Skin epidermis (tissue), 12 donors: ENCODE measurements at regions not wholly inside any gene's neighbourhood (a gene's known extent, or its start where the extent isn't known, plus 50 kb on each side); places are given as distances from the start of the nearest gene placed in this dataset.

Experiments used
- H3K27ac ChIP-seq, 21 experiments: fragments of 200-600 bp; sonication (generic) in 11 of 21; one replicate each; pipeline ENCODE4 v1.5.0; 2020; ENCODE audit warnings: mild to moderate bottlenecking in 3 of 21, inconsistent platforms in 2 of 21, moderate library complexity in 2 of 21
- H3K4me3 ChIP-seq, 7 experiments: fragments of 200-600 bp; sonication (generic) in 2 of 7; one replicate each; pipeline ENCODE4 v1.5.0; 2020; ENCODE audit warnings: inconsistent platforms in 2 of 7, mild to moderate bottlenecking in 2 of 7, moderate library complexity in 1 of 7

DNA sequence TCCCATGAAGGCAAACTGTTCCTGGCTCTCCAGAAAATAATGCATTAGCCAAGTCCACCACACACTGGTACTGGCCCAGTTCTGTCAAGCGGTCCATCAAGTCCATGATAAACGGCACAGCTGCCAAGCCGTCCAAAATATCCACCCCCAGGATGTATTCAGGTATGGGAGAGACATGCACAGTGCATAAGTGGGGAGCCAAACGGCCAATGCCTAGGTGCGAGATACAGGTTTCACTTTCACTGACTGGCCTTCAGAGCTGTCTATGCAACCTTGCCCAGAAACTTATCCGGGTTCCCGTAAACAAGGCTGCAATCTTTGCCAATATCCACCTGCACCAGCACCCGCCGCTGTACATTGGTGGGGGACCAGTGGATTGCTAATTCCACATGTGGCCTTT lies 795.8 kb downstream of the EFNA5 start:
- no peak overlapping the region for H3K4me3 ChIP-seq
- no peak overlapping the region for H3K27ac ChIP-seq

DNA sequence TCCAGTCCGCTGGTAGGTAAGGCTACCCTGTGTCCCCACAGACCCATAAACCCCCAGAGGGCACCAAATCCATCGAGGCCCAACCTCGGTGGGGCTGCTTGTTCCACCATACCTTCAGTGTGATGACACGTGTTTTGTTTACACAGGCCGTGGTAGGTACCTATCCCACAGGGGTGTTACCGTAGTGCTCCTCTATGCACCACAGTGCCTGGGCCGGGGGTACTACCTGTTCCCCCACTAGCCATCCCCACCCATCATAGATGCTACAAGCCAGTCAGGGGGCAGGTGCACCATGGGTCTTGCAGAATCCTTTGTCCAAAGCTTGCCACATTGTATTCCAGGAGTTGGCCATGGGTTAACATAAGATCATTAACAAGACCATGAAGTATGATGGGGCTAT lies 796.2 kb downstream of the EFNA5 start:
- H3K27ac ChIP-seq = no peak overlapping the region

GRCh38 chr5:106873568-106873967 lies 797.2 kb downstream of the EFNA5 start:
- Histone ChIP-seq H3K4me3 (peak overlapping the region in 1 of 7 experiments; percentile 20), H3K27ac (peak overlapping the region in 1 of 21 experiments; percentile 36)

More for the DNA sequence above, 796.2 kb downstream of the EFNA5 start:
- H3K4me3 ChIP-seq = no peak overlapping the region

DNA sequence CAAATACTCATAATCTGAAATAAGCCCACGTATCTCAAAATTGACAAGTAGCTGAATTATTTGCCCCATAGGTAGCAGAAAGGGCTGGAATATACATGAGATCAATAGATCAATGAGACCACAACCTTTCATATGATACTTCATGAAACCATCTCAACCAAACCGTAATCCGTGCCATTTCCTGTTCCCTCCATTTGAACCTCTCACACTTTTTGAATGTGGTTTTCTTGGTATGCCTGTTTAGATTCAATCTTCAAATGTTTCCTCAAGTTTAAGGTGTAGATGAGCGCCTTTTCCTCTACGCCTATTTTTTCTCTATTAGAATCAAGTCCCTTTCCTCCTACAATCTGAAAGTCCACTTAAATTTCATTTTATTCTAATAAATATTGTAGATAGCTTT lies 805.5 kb downstream of the EFNA5 start:
- H3K27ac ChIP-seq = no peak overlapping the region
- H3K4me3 ChIP-seq = no peak overlapping the region

DNA sequence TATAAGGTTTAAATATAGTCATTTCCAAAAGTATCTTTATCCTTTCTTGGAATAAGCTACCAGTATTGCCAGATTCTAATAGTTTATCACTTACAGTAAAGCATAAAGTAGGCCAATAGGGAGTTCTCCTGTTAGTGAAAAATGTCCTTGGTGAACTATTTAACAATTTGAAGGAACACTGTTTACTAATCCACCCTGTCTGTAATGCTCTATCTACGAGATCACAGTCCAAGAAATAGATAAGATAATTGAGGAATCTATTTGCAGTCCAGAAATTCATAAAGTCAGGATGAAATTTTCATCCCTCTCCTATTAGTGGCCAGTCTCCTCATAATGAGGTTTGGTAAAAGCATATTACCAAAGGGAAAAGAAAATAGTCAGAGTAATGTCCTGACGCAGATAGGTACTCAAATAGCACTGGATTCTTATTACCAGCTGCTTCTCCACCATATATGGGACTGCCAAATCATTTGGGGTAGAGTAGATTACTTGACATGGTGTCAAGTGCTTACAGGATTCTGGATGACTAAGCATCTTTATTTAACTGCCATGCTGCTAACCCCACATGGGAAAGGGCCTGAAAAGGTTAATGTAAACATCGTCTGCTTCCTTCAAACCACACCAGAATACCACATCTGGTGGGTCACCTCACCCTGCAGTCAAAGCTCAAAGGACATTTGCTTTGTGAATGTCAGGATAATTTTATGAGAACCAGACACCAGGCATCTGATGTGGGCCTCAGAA lies 808.1 kb downstream of the EFNA5 start:
- Histone ChIP-seq H3K4me3 (no peak overlapping the region), H3K27ac (no peak overlapping the region)

- no peak overlapping the region for H3K27ac ChIP-seq
- no peak overlapping the region for H3K4me3 ChIP-seq
These were observed 810.2 kb downstream of the EFNA5 start for GRCh38 chr5:106860398-106861044.

DNA sequence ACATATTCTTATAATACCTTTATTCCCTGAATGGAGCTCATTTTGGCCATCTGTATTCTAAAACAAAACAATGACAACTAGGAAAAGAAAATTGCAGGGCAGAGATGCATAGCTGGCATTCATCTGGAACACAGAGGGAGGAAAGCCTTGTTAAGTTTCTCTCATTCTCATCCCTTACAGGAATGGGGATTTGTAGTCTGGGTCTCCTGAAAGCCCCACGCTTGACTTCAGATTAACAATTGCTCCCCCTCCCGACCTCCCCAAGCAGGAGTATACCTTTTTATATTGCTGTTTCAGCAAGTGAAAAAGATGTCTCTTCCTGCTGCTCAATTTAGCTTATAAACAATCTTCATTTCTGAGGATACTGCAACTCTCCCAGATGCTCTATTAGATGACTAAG lies 812.1 kb downstream of the EFNA5 start:
- no peak overlapping the region for H3K4me3 ChIP-seq

DNA sequence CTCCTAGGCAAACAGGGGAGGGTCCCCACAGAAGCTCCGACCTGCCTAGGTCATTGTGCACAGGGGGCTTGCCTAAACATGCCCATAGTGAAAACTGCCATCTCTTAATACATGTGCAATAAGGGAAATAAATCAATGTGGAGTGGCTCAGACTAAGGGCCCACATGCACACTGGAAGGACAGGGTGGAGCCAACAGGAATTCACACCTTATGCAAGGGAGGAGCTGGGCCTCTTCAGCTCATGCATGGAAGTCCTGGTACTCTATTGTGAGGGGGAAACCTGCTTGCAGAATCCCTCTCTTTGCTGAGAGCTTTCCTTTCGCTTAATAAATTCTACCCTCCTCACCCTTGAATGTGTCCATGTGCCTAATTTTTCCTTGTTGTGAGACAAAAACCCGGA lies 815.8 kb downstream of the EFNA5 start:
- H3K27ac ChIP-seq = no peak overlapping the region
- no peak overlapping the region for H3K4me3 ChIP-seq

More for the DNA sequence above, 812.1 kb downstream of the EFNA5 start:
- H3K27ac ChIP-seq = no peak overlapping the region

GRCh38 chr5:106854105-106854687 lies 816.5 kb downstream of the EFNA5 start:
- H3K4me3 ChIP-seq = no peak overlapping the region
- no peak overlapping the region for H3K27ac ChIP-seq

DNA sequence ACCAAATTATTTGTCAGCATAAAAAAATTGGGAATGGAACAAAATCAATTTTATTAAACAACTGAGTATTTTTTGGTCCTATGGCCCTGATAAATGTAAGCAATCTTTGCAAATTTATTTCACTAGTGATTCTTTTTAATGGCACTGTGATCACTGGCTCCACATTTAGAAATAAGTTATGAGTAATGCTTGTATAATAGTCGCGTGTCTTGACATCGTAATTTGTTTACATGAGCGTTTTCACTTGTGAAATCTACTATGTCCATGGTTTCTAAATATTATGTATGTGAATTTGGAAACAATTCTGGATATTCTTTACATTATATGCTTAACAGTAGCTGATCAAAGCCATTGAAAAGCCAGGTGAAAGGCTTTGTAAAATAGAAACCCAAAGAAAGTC lies 817.5 kb downstream of the EFNA5 start:
- H3K4me3 ChIP-seq = no peak overlapping the region
- H3K27ac ChIP-seq = no peak overlapping the region

GRCh38 chr5:106849266-106849665 lies 821.5 kb downstream of the EFNA5 start:
- H3K27ac ChIP-seq = no peak overlapping the region
- H3K4me3 ChIP-seq = no peak overlapping the region

- Histone ChIP-seq H3K4me3 (no peak overlapping the region), H3K27ac (no peak overlapping the region)
These were observed 826.8 kb downstream of the EFNA5 start for GRCh38 chr5:106843812-106844416.

GRCh38 chr5:106833517-106833916 lies 837.2 kb downstream of the EFNA5 start:
- no peak overlapping the region for H3K27ac ChIP-seq
- no peak overlapping the region for H3K4me3 ChIP-seq

- Histone ChIP-seq H3K27ac (no peak overlapping the region), H3K4me3 (no peak overlapping the region)
These were observed 843.7 kb downstream of the EFNA5 start for GRCh38 chr5:106827061-106827460.

- H3K4me3 ChIP-seq = no peak overlapping the region
- H3K27ac ChIP-seq = no peak overlapping the region
These were observed 845.4 kb downstream of the EFNA5 start for GRCh38 chr5:106825374-106825773.

DNA sequence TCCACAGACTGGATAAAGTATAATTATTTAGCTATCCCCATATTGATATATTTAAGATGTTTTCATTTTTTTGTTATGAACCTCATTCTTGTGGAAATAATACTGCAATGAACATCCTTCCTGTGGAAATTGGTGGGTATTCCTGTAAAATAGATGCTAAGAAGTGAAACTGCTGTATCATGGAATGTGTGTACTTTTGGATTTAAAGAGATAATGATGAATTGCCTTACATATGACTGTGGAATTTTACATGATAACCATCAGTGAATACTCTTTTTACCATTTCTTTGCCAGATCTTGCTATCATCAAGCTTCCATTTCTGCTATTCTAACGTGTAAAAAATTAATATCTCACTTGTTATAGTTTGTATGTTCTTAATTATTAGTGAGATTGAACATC lies 847.9 kb downstream of the EFNA5 start:
- no peak overlapping the region for H3K4me3 ChIP-seq
- no peak overlapping the region for H3K27ac ChIP-seq

DNA sequence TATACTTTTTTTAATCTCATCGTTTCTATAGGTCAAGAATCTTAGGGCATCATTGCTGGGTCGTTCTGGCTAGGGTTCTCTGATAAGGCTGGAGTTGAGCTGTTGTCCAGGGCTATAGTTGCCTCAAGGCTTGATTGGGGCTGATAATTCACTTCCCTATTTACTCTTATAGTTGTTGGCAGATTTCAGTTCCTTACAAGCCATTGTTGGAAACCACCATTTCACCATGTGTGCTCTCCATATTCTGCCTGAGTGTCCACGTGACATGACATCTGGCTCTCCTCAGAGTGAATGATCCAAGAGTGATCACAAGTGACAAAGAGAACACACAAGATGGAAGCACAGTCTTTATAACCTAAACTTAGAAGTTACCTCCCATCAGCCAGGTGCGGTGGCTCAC lies 852.2 kb downstream of the EFNA5 start:
- H3K27ac ChIP-seq = no peak overlapping the region
- H3K4me3 ChIP-seq = no peak overlapping the region

GRCh38 chr5:106814961-106815360 lies 855.8 kb downstream of the EFNA5 start:
- H3K27ac ChIP-seq = no peak overlapping the region

GRCh38 chr5:106801554-106801953 lies 869.2 kb downstream of the EFNA5 start:
- Histone ChIP-seq H3K27ac (no peak overlapping the region), H3K4me3 (no peak overlapping the region)

More at GRCh38 chr5:106814961-106815360, 855.8 kb downstream of the EFNA5 start:
- H3K4me3 ChIP-seq = no peak overlapping the region

- no peak overlapping the region for H3K4me3 ChIP-seq
- H3K27ac ChIP-seq = no peak overlapping the region
These were observed 872.7 kb downstream of the EFNA5 start for GRCh38 chr5:106797996-106798395.

- H3K27ac ChIP-seq = no peak overlapping the region
- H3K4me3 ChIP-seq = no peak overlapping the region
These were observed 874.7 kb downstream of the EFNA5 start for GRCh38 chr5:106796081-106796480.
